ENCODE measurements at regions not wholly inside any gene's neighbourhood (a gene's known extent, or its start where the extent isn't known, plus 50 kb on each side); places are given as distances from the start of the nearest gene placed in this dataset.

DNA sequence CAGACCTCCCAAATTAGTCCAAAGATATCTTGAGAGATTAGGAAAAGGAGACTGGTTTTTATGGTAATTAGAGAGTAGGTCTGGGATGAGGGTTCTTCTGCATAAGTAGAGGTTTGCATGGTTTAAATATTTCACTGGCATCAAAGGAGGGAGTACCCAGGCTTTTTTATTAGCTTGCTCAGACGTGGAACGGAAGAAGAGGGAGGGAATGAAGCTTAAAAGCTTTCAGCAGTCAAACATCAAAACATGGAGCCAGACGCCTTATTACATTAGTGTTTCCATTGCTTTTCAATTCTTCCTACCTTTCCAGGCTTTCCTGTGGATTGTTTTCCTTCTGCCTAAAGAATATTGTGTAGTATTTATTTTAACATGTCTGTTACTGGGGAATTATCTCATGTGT lies 342.1 kb upstream of the SOX2 start:
- Histone ChIP-seq H3K4me2 (ENCODE audit: insufficient read depth, low read length) (no peak overlapping the region), H3K4me3 (ENCODE audit: insufficient read depth, low read length) (no peak overlapping the region), H3K27ac (ENCODE audit: low read depth, low read length) (no peak overlapping the region), H3K4me1 (ENCODE audit: insufficient read depth, low read length) (no peaks in the 10 kb centered on the region), H3K27me3 (ENCODE audit: insufficient read depth, low read length) (no peaks in the 10 kb centered on the region), H3K36me3 (ENCODE audit: insufficient read depth, low read length) (no peaks in the 10 kb centered on the region), H3K9me3 (ENCODE audit: low read depth, low read length) (no peaks in the 10 kb centered on the region), H4K20me1 (ENCODE audit: insufficient read depth, low read length) (no peaks in the 10 kb centered on the region), H3K79me2 (ENCODE audit: insufficient read depth, low read length) (no peaks in the 10 kb centered on the region), H2AFZ (ENCODE audit: low read length) (no peak overlapping the region)
- DNase-seq (ENCODE audit: insufficient read length, low spot score, missing footprints), result no peak
- TF ChIP-seq, protein P1, sequence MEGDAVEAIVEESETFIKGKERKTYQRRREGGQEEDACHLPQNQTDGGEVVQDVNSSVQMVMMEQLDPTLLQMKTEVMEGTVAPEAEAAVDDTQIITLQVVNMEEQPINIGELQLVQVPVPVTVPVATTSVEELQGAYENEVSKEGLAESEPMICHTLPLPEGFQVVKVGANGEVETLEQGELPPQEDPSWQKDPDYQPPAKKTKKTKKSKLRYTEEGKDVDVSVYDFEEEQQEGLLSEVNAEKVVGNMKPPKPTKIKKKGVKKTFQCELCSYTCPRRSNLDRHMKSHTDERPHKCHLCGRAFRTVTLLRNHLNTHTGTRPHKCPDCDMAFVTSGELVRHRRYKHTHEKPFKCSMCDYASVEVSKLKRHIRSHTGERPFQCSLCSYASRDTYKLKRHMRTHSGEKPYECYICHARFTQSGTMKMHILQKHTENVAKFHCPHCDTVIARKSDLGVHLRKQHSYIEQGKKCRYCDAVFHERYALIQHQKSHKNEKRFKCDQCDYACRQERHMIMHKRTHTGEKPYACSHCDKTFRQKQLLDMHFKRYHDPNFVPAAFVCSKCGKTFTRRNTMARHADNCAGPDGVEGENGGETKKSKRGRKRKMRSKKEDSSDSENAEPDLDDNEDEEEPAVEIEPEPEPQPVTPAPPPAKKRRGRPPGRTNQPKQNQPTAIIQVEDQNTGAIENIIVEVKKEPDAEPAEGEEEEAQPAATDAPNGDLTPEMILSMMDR (IDR thresholded peaks at IDR 0.05; ENCODE audit: extremely low read depth, low read depth, low read length), result no peak

DNA sequence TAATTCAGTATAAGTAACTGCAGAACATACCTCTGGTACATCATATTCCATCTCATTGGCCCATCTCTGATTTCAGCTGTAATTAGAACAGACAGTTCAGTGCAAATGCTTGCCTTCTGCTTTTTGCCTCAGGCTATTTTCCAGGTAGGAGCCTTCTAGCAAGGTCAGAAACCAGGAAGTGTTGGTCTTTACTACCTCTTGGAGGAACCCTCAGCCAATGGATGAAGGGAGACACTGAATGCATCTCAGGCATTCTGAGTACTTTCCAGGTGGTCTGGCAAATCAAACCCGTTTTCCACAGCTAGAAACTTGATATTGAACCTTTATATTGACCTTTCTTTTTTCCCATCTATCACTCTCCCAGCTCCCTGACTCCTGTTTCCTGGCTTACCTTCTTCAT lies 348.5 kb upstream of the SOX2 start:
- Histone ChIP-seq H3K27me3 (ENCODE audit: insufficient read depth, low read length) (no peaks in the 10 kb centered on the region), H3K4me2 (ENCODE audit: insufficient read depth, low read length) (no peak overlapping the region), H3K79me2 (ENCODE audit: insufficient read depth, low read length) (no peaks in the 10 kb centered on the region), H3K4me3 (ENCODE audit: insufficient read depth, low read length) (no peak overlapping the region), H3K27ac (ENCODE audit: low read depth, low read length) (no peak overlapping the region), H2AFZ (ENCODE audit: low read length) (no peak overlapping the region), H4K20me1 (ENCODE audit: insufficient read depth, low read length) (no peaks in the 10 kb centered on the region), H3K9me3 (ENCODE audit: low read depth, low read length) (no peaks in the 10 kb centered on the region), H3K36me3 (ENCODE audit: insufficient read depth, low read length) (no peaks in the 10 kb centered on the region), H3K4me1 (ENCODE audit: insufficient read depth, low read length) (no peaks in the 10 kb centered on the region)
- no peak for DNase-seq (ENCODE audit: insufficient read length, low spot score, missing footprints)
- TF ChIP-seq, protein P1 (IDR thresholded peaks at IDR 0.05; ENCODE audit: extremely low read depth, low read depth, low read length), result no peak

- DNase-seq (ENCODE audit: insufficient read length, low spot score, missing footprints), result no peak
These were observed 349.3 kb upstream of the SOX2 start for GRCh38 chr3:181362378-181362777.

GRCh38 chr3:181358562-181358961 lies 353.2 kb upstream of the SOX2 start:
- Histone ChIP-seq H3K4me2 (ENCODE audit: insufficient read depth, low read length) (no peak overlapping the region), H3K4me1 (ENCODE audit: insufficient read depth, low read length) (no peaks in the 10 kb centered on the region), H3K36me3 (ENCODE audit: insufficient read depth, low read length) (no peaks in the 10 kb centered on the region), H3K4me3 (ENCODE audit: insufficient read depth, low read length) (no peak overlapping the region), H3K79me2 (ENCODE audit: insufficient read depth, low read length) (no peaks in the 10 kb centered on the region), H4K20me1 (ENCODE audit: insufficient read depth, low read length) (no peaks in the 10 kb centered on the region), H3K27ac (ENCODE audit: low read depth, low read length) (no peak overlapping the region), H3K27me3 (ENCODE audit: insufficient read depth, low read length) (no peaks in the 10 kb centered on the region), H3K9me3 (ENCODE audit: low read depth, low read length) (no peaks in the 10 kb centered on the region), H2AFZ (ENCODE audit: low read length) (no peak overlapping the region)
- TF ChIP-seq, protein P1 (IDR thresholded peaks at IDR 0.05; ENCODE audit: extremely low read depth, low read depth, low read length), result no peak
- DNase-seq (ENCODE audit: insufficient read length, low spot score, missing footprints), result no peak

More at GRCh38 chr3:181362378-181362777, 349.3 kb upstream of the SOX2 start:
- Histone ChIP-seq H3K4me3 (ENCODE audit: insufficient read depth, low read length) (no peak overlapping the region), H3K9me3 (ENCODE audit: low read depth, low read length) (no peaks in the 10 kb centered on the region), H3K27me3 (ENCODE audit: insufficient read depth, low read length) (no peaks in the 10 kb centered on the region), H3K36me3 (ENCODE audit: insufficient read depth, low read length) (no peaks in the 10 kb centered on the region), H3K4me1 (ENCODE audit: insufficient read depth, low read length) (no peaks in the 10 kb centered on the region), H4K20me1 (ENCODE audit: insufficient read depth, low read length) (no peaks in the 10 kb centered on the region), H3K4me2 (ENCODE audit: insufficient read depth, low read length) (no peak overlapping the region), H3K79me2 (ENCODE audit: insufficient read depth, low read length) (no peaks in the 10 kb centered on the region), H2AFZ (ENCODE audit: low read length) (no peak overlapping the region), H3K27ac (ENCODE audit: low read depth, low read length) (no peak overlapping the region)
- TF ChIP-seq, protein P1 (IDR thresholded peaks at IDR 0.05; ENCODE audit: extremely low read depth, low read depth, low read length), result no peak

All from osteoblast (primary cell).